PC-3 (cell line): ENCODE measurements at regions not wholly inside any gene's neighbourhood (a gene's known extent, or its start where the extent isn't known, plus 50 kb on each side); places are given as distances from the start of the nearest gene placed in this dataset.

ENCODE experiments used
- ATAC-seq: fragments of 200-7000 bp; cut with Tn5 transposase; 2 replicates; pipeline ENCODE4 v1.9.1; 2020; ENCODE audit warnings: mild to moderate bottlenecking, moderate library complexity
- BruUV-seq: library from RNA; stranded (reverse); fragments of 400-500 nt; replicated peaks from 2 replicates; lab custom pipeline; 2021; lab: Mats Ljungman, UMichigan
- CTCF ChIA-PET: fragments of 300-600 bp; sonication (Branson Sonifier 250); formaldehyde crosslinking; loops from one replicate; lab custom pipeline; 2022; ENCODE audit warnings: antibody characterized with exemption; lab: Charles Lee
- POLR2A ChIA-PET: fragments of 300-600 bp; sonication (Branson Sonifier 250); formaldehyde crosslinking; loops from one replicate; lab custom pipeline; 2022; ENCODE audit warnings: antibody characterized with exemption; ENCODE audit not compliant: unreplicated experiment; lab: Charles Lee
- DNase-seq: peaks from one replicate; pipeline ENCODE4 v3.0.0-alpha.2; 2015
- H2AFZ ChIP-seq: fragments of 300-600 bp; sonication (generic); 2 replicates; pipeline ENCODE4 v1.6.0; 2016; ENCODE audit warnings: antibody characterized with exemption, low read length
- H3F3A ChIP-seq: fragments of 300-600 bp; sonication (generic); one replicate; pipeline ENCODE4 v1.6.0; 2017; ENCODE audit warnings: antibody characterized with exemption, low read length, control low read depth, mild to moderate bottlenecking; ENCODE audit not compliant: unreplicated experiment
- H3K27ac ChIP-seq: fragments of 300-600 bp; sonication (generic); 2 replicates; pipeline ENCODE4 v1.5.1; 2016; ENCODE audit warnings: mild to moderate bottlenecking, low read length
- H3K27me3 ChIP-seq: fragments of 300-600 bp; sonication (generic); 2 replicates; pipeline ENCODE4 v1.6.1; 2016; ENCODE audit warnings: low read length, mixed read lengths
- H3K36me3 ChIP-seq: fragments of 300-600 bp; sonication (generic); 2 replicates; pipeline ENCODE4 v1.6.1; 2016; ENCODE audit warnings: low read depth, mixed run types, low read length, mixed read lengths
- H3K4me1 ChIP-seq: fragments of 300-600 bp; sonication (generic); 2 replicates; pipeline ENCODE4 v1.5.1; 2016; ENCODE audit warnings: low read length; ENCODE audit not compliant: insufficient read depth
- H3K4me2 ChIP-seq: fragments of 300-600 bp; sonication (generic); 2 replicates; pipeline ENCODE4 v1.6.0; 2016; ENCODE audit warnings: low read length
- H3K4me3 ChIP-seq: fragments of 300-600 bp; sonication (generic); 2 replicates; pipeline ENCODE4 v1.5.1; 2016; ENCODE audit warnings: mild to moderate bottlenecking, low read length, mixed read lengths
- H3K79me2 ChIP-seq: fragments of 300-600 bp; sonication (generic); 2 replicates; pipeline ENCODE4 v1.6.1; 2017; ENCODE audit warnings: low read length, mixed read lengths
- H3K9ac ChIP-seq: fragments of 300-600 bp; sonication (generic); 2 replicates; pipeline ENCODE4 v1.6.0; 2016; ENCODE audit warnings: mild to moderate bottlenecking, low read length
- H3K9me2 ChIP-seq: fragments of 300-600 bp; sonication (generic); replicated peaks from 2 replicates; pipeline ENCODE4 v1.6.1; 2016; ENCODE audit warnings: mixed run types, low read length, mixed read lengths
- H3K9me3 ChIP-seq: fragments of 300-600 bp; sonication (generic); 2 replicates; pipeline ENCODE4 v1.6.1; 2016; ENCODE audit warnings: low read length, mixed read lengths
- H4K20me1 ChIP-seq: fragments of 300-600 bp; sonication (generic); 2 replicates; pipeline ENCODE4 v1.6.1; 2016; ENCODE audit warnings: low read length, mixed read lengths
- EZH2 ChIP-seq: fragments of 300-600 bp; sonication (generic); IDR thresholded peaks from one replicate; pipeline ENCODE4 v1.6.1; 2017; ENCODE audit warnings: antibody characterized with exemption, mild to moderate bottlenecking, low read length; ENCODE audit not compliant: unreplicated experiment
- EZH2phosphoT487 ChIP-seq: fragments of 300-600 bp; sonication (generic); IDR thresholded peaks from 2 replicates; pipeline ENCODE4 v1.6.1; 2018; ENCODE audit warnings: mild to moderate bottlenecking, antibody characterized with exemption, low read length, borderline replicate concordance
- intact Hi-C: fragments of 100-400 bp; cut with micrococcal nuclease; formaldehyde crosslinking; loops from 2 replicates; pipeline ENCODE4 v1.9.0; 2023
- TF ChIP-seq, protein P1 (sequence below): fragments of 300-600 bp; sonication (generic); conservative IDR thresholded peaks from 2 replicates; pipeline ENCODE4 v1.5.1; 2017; ENCODE audit warnings: antibody characterized with exemption, low read depth, mild to moderate bottlenecking, low read length

DNA sequence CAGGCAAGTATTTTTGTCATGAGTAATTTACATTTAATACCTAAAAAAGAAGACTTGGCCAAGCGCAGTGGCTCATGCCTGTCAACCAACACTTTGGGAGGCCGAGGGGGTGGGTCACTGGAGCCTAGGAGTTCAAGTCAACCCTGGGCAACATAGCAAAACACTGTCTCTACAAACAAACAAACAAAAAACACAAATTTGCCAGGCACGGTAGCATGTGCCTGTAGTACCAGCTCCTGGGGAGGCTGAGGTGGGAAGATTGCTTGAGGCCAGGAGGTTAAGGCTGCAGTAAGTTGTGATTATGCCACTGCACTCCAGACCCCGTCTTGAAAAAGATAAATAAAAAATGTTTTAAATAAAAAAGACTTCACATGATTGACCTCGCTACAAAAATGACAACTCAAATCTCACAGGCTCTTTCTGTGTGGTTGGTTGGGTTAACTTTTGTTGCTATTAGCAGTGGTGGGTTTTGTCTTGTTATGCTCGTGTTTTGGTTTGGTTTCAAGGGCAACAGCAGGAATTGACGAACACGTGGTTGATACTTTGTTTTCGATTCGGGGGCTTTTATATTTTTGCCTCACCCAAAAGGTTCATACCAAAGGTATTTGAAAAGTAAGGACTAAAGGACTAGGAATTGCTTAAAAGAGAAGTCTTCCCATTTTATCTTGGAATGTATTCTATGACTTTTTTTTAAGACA lies 227.2 kb upstream of the MKLN1 start:
- Histone ChIP-seq H3K9me2 (no peaks in the 10 kb centered on the region), H3K79me2 (peaks cover 95% of the 10 kb centered on the region), H3K27me3 (no peaks in the 10 kb centered on the region), H4K20me1 (peaks cover 21% of the 10 kb centered on the region; the same call in 1 of the 2 replicates), H3K4me2 (no peak overlapping the region), H3K9me3 (no peaks in the 10 kb centered on the region), H3K4me1 (peaks cover 7% of the 10 kb centered on the region), H3K4me3 (no peak overlapping the region), H3F3A (no peaks in the 10 kb centered on the region), H3K27ac (no peak overlapping the region), H2AFZ (no peak overlapping the region), H3K36me3 (peaks cover 17% of the 10 kb centered on the region), H3K9ac (no peak overlapping the region)
- ChIA-PET CTCF (no interaction called here), POLR2A (interaction anchor here (0.5 kb wide), 1 partner anchor 212 kb away, joined by 11 read pairs; no protein-coding TSS in a partner anchor)
- TF ChIP-seq EZH2 (no peak), EZH2phosphoT487 (no peak)
- TF ChIP-seq, protein P1, sequence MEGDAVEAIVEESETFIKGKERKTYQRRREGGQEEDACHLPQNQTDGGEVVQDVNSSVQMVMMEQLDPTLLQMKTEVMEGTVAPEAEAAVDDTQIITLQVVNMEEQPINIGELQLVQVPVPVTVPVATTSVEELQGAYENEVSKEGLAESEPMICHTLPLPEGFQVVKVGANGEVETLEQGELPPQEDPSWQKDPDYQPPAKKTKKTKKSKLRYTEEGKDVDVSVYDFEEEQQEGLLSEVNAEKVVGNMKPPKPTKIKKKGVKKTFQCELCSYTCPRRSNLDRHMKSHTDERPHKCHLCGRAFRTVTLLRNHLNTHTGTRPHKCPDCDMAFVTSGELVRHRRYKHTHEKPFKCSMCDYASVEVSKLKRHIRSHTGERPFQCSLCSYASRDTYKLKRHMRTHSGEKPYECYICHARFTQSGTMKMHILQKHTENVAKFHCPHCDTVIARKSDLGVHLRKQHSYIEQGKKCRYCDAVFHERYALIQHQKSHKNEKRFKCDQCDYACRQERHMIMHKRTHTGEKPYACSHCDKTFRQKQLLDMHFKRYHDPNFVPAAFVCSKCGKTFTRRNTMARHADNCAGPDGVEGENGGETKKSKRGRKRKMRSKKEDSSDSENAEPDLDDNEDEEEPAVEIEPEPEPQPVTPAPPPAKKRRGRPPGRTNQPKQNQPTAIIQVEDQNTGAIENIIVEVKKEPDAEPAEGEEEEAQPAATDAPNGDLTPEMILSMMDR = no peak
- no peak for DNase-seq
- intact Hi-C loops = no loop called here
- no TSS peak for BruUV-seq
- no peak for ATAC-seq

- no peak overlapping the region for H3K27ac ChIP-seq
- H3K9me3 ChIP-seq = no peaks in the 10 kb centered on the region
- H4K20me1 ChIP-seq = peaks cover 21% of the 10 kb centered on the region; the same call in 1 of the 2 replicates
- no peak overlapping the region for H3K4me3 ChIP-seq
- TF ChIP-seq EZH2phosphoT487 (no peak), EZH2 (no peak)
- TF ChIP-seq, protein P1 = no peak
- no peaks in the 10 kb centered on the region for H3K27me3 ChIP-seq
- no peak overlapping the region for H2AFZ ChIP-seq
- no peak for ATAC-seq
- intact Hi-C loops = no loop called here
- ChIA-PET CTCF (no interaction called here), POLR2A (no interaction called here)
- no peaks in the 10 kb centered on the region for H3F3A ChIP-seq
- H3K79me2 ChIP-seq = peaks cover 91% of the 10 kb centered on the region
- H3K9me2 ChIP-seq = no peaks in the 10 kb centered on the region
- BruUV-seq = no TSS peak
- peak; percentile 9 for DNase-seq
- H3K4me1 ChIP-seq = peaks cover 12% of the 10 kb centered on the region
- peaks cover 13% of the 10 kb centered on the region for H3K36me3 ChIP-seq
- no peak overlapping the region for H3K4me2 ChIP-seq
- no peak overlapping the region for H3K9ac ChIP-seq
Measured at GRCh38 chr7:131103997-131104396, 223.7 kb upstream of the MKLN1 start.
